H9 (cell line): ENCODE measurements at regions not wholly inside any gene's neighbourhood (a gene's known extent, or its start where the extent isn't known, plus 50 kb on each side); places are given as distances from the start of the nearest gene placed in this dataset.

Source experiments
- DNase-seq: peaks from one replicate; pipeline ENCODE4 v3.0.0-alpha.2; 2017
- H2AFZ ChIP-seq: one replicate; pipeline ENCODE4 v1.6.1; 2013; ENCODE audit warnings: mild to moderate bottlenecking, low read length, control low read depth, moderate library complexity
- H2AK5ac ChIP-seq: 2 replicates; pipeline ENCODE4 v1.6.1; 2013; ENCODE audit warnings: low read length, control low read depth, mixed read lengths; ENCODE audit not compliant: insufficient read length
- H2BK120ac ChIP-seq: one replicate; pipeline ENCODE4 v1.6.1; 2013; ENCODE audit warnings: low read depth, mild to moderate bottlenecking, low read length, control low read depth, inconsistent platforms; ENCODE audit not compliant: poor library complexity, severe bottlenecking
- H2BK12ac ChIP-seq: 2 replicates; pipeline ENCODE4 v1.6.1; 2013; ENCODE audit warnings: low read length, control low read depth, mixed read lengths, low read depth; ENCODE audit not compliant: insufficient read length
- H2BK15ac ChIP-seq: 2 replicates; pipeline ENCODE4 v1.6.1; 2013; ENCODE audit warnings: low read depth, low read length, control low read depth
- H2BK20ac ChIP-seq: one replicate; pipeline ENCODE4 v1.6.1; 2013; ENCODE audit warnings: low read depth, mild to moderate bottlenecking, low read length, control low read depth, inconsistent platforms; ENCODE audit not compliant: poor library complexity, severe bottlenecking
- H2BK5ac ChIP-seq: 2 replicates; pipeline ENCODE4 v1.6.1; 2013; ENCODE audit warnings: low read length, control low read depth, mixed read lengths; ENCODE audit not compliant: insufficient read length
- H3K14ac ChIP-seq: 2 replicates; pipeline ENCODE4 v1.6.1; 2013; ENCODE audit warnings: low read length, control low read depth; ENCODE audit not compliant: insufficient read depth
- H3K18ac ChIP-seq: 2 replicates; pipeline ENCODE4 v1.6.1; 2013; ENCODE audit warnings: low read depth, mild to moderate bottlenecking, mixed read lengths, low read length, control low read depth; ENCODE audit not compliant: insufficient read length
- H3K23ac ChIP-seq: 2 replicates; pipeline ENCODE4 v1.6.1; 2013; ENCODE audit warnings: low read length, control low read depth, mixed read lengths, low read depth; ENCODE audit not compliant: insufficient read length
- H3K23me2 ChIP-seq: 2 replicates; pipeline ENCODE4 v1.6.1; 2013; ENCODE audit warnings: low read depth, mild to moderate bottlenecking, mixed read lengths, low read length, control low read depth; ENCODE audit not compliant: insufficient read length, poor library complexity, severe bottlenecking
- H3K27ac ChIP-seq: 2 replicates; pipeline ENCODE4 v1.5.1; 2013; ENCODE audit warnings: low read length, control low read depth, mixed read lengths, low read depth; ENCODE audit not compliant: insufficient read length
- H3K27me3 ChIP-seq: 2 replicates; pipeline ENCODE4 v1.6.1; 2013; ENCODE audit warnings: low read length, control low read depth, inconsistent platforms; ENCODE audit not compliant: insufficient read depth
- H3K4ac ChIP-seq: 2 replicates; pipeline ENCODE4 v1.6.1; 2013; ENCODE audit warnings: low read depth, mild to moderate bottlenecking, control low read depth, inconsistent platforms, low read length, moderate library complexity
- H3K4me1 ChIP-seq: 2 replicates; pipeline ENCODE4 v1.6.1; 2013; ENCODE audit warnings: low read length, control low read depth, inconsistent platforms; ENCODE audit not compliant: insufficient read depth
- H3K4me2 ChIP-seq: 2 replicates; pipeline ENCODE4 v1.6.1; 2013; ENCODE audit warnings: low read length, control low read depth, mixed read lengths; ENCODE audit not compliant: insufficient read length, insufficient read depth
- H3K56ac ChIP-seq: 2 replicates; pipeline ENCODE4 v1.6.1; 2013; ENCODE audit warnings: low read depth, mild to moderate bottlenecking, mixed read lengths, low read length, control low read depth; ENCODE audit not compliant: insufficient read length
- H3K79me1 ChIP-seq: 2 replicates; pipeline ENCODE4 v1.6.1; 2013; ENCODE audit warnings: low read depth, mild to moderate bottlenecking, moderate library complexity, low read length, control low read depth, inconsistent platforms; ENCODE audit not compliant: insufficient read depth, poor library complexity, severe bottlenecking
- H3K79me2 ChIP-seq: 2 replicates; pipeline ENCODE4 v1.6.1; 2013; ENCODE audit warnings: low read length, control low read depth, inconsistent platforms; ENCODE audit not compliant: insufficient read depth
- H3K9ac ChIP-seq: 2 replicates; pipeline ENCODE4 v1.6.1; 2013; ENCODE audit warnings: low read length, control low read depth, mixed read lengths; ENCODE audit not compliant: insufficient read length; ENCODE audit errors: extremely low read depth
- H3K9me3 ChIP-seq: one replicate; pipeline ENCODE4 v1.6.1; 2013; ENCODE audit warnings: low read depth, low read length, inconsistent platforms; ENCODE audit not compliant: control insufficient read depth
- H3T11ph ChIP-seq: one replicate; pipeline ENCODE4 v1.6.1; 2013; ENCODE audit warnings: mild to moderate bottlenecking, low read length, control low read depth, inconsistent platforms
- H4K20me1 ChIP-seq: one replicate; pipeline ENCODE4 v1.6.1; 2013; ENCODE audit not compliant: control insufficient read depth, insufficient read length, insufficient read depth
- H4K5ac ChIP-seq: 2 replicates; pipeline ENCODE4 v1.6.1; 2013; ENCODE audit warnings: low read depth, mild to moderate bottlenecking, mixed read lengths, low read length, control low read depth; ENCODE audit not compliant: insufficient read length
- H4K8ac ChIP-seq: replicated peaks from 2 replicates; pipeline ENCODE4 v1.6.1; 2013; ENCODE audit warnings: low read length, control low read depth, mixed read lengths, low read depth; ENCODE audit not compliant: insufficient read length
- H4K91ac ChIP-seq: 2 replicates; pipeline ENCODE4 v1.6.1; 2013; ENCODE audit warnings: low read depth, mild to moderate bottlenecking, moderate library complexity, mixed read lengths, low read length, control low read depth; ENCODE audit not compliant: insufficient read length
- H3K27ac Mint-ChIP-seq, 3 experiments: 2 replicates in 2 of 3; 3 replicates in 1 of 3; pipeline ENCODE4 v1.8.0; 2020 to 2021; ENCODE audit warnings: mixed read lengths in 3 of 3, mild to moderate bottlenecking in 1 of 3, moderate library complexity in 1 of 3
- H3K27me3 Mint-ChIP-seq: 2 replicates; pipeline ENCODE4 v1.8.0; 2021; ENCODE audit warnings: low read depth, mild to moderate bottlenecking, moderate library complexity, mixed read lengths
- H3K36me3 Mint-ChIP-seq, 3 experiments: 2 replicates in 2 of 3; 3 replicates in 1 of 3; pipeline ENCODE4 v1.8.0; 2020 to 2021; ENCODE audit warnings: low read depth in 3 of 3, mixed read lengths in 3 of 3; ENCODE audit not compliant: insufficient read depth in 1 of 3
- H3K4me1 Mint-ChIP-seq, 2 experiments: 2 replicates each; pipeline ENCODE4 v1.8.0; 2020; ENCODE audit warnings: mixed read lengths in 2 of 2
- H3K4me3 Mint-ChIP-seq, 2 experiments: 2 replicates in 1 of 2; 3 replicates in 1 of 2; pipeline ENCODE4 v1.8.0; 2020 to 2021; ENCODE audit warnings: mild to moderate bottlenecking in 2 of 2, mixed read lengths in 2 of 2, moderate library complexity in 1 of 2
- H3K9me3 Mint-ChIP-seq, 2 experiments: 2 replicates in 1 of 2; 3 replicates in 1 of 2; pipeline ENCODE4 v1.8.0; 2020; ENCODE audit warnings: mild to moderate bottlenecking in 2 of 2, mixed read lengths in 2 of 2, moderate library complexity in 1 of 2
- whole genome bisulfite sequencing: extraction: QIAGEN DNeasy Blood & Tissue Kit; methylation state at CpG from one replicate; pipeline ENCODE4 v1.1.7; 2013; ENCODE audit warnings: missing lambda C conversion rate, low lambda C conversion rate, mixed read lengths; ENCODE audit not compliant: insufficient read length; ENCODE audit errors: extremely low coverage; 5-methylcytosine and 5-hydroxymethylcytosine counted together
- TF ChIP-seq, protein P1 (sequence below): fragments of 200-600 bp; sonication (generic); conservative IDR thresholded peaks from 3 replicates; pipeline ENCODE4 v1.8.0; 2021; ENCODE audit warnings: antibody characterized with exemption, mild to moderate bottlenecking

DNA sequence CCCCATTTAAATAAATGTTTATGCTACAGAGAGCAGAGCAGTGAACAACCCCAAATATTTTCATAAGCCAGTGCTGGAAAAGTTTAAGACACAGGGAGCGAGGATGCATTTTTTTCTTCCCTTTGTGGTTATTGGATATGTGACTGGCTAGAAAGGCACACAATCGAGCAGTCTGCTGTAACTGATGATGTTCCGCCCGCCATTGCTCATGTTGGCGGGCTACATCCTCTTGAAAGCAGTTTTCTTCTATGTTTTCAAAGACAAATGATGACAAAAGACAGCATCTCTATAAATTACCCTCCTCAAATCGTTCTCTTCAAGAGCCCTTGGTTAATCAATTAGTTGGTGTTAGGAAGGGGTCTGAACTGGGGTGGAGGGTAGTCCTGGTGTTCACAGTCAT, 269.8 kb downstream of the SKAP2 start:
- no peak overlapping the region for H3K18ac ChIP-seq
- WGBS, result no CpG with 5 or more reads among the region's 6 CpGs
- H3K79me1 ChIP-seq, result no peaks in the 10 kb centered on the region
- no peaks in the 10 kb centered on the region for H3K4me1 ChIP-seq
- H3K4me2 ChIP-seq, result no peak overlapping the region
- H2AK5ac ChIP-seq, result no peak overlapping the region
- H3K4me3 Mint-ChIP-seq, result no peak overlapping the region
- no peak overlapping the region for H3K14ac ChIP-seq
- peaks cover 6% of the 10 kb centered on the region for H3K27me3 Mint-ChIP-seq
- H3T11ph ChIP-seq, result no peak overlapping the region
- H4K8ac ChIP-seq, result no peak overlapping the region
- no peak overlapping the region for H2BK20ac ChIP-seq
- TF ChIP-seq, protein P1, sequence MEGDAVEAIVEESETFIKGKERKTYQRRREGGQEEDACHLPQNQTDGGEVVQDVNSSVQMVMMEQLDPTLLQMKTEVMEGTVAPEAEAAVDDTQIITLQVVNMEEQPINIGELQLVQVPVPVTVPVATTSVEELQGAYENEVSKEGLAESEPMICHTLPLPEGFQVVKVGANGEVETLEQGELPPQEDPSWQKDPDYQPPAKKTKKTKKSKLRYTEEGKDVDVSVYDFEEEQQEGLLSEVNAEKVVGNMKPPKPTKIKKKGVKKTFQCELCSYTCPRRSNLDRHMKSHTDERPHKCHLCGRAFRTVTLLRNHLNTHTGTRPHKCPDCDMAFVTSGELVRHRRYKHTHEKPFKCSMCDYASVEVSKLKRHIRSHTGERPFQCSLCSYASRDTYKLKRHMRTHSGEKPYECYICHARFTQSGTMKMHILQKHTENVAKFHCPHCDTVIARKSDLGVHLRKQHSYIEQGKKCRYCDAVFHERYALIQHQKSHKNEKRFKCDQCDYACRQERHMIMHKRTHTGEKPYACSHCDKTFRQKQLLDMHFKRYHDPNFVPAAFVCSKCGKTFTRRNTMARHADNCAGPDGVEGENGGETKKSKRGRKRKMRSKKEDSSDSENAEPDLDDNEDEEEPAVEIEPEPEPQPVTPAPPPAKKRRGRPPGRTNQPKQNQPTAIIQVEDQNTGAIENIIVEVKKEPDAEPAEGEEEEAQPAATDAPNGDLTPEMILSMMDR, result no peak
- no peak overlapping the region for H3K9ac ChIP-seq
- H3K36me3 Mint-ChIP-seq, result no peaks in the 10 kb centered on the region
- H3K9me3 ChIP-seq, result no peaks in the 10 kb centered on the region
- no peaks in the 10 kb centered on the region for H3K79me2 ChIP-seq
- H3K27ac Mint-ChIP-seq, result no peak overlapping the region
- H2BK120ac ChIP-seq, result no peak overlapping the region
- H3K56ac ChIP-seq, result no peak overlapping the region
- H4K5ac ChIP-seq, result no peak overlapping the region
- H3K27me3 ChIP-seq, result no peaks in the 10 kb centered on the region
- no peak overlapping the region for H3K27ac ChIP-seq
- H2BK5ac ChIP-seq, result no peak overlapping the region
- no peak overlapping the region for H2BK12ac ChIP-seq
- no peaks in the 10 kb centered on the region for H3K9me3 Mint-ChIP-seq
- H3K23me2 ChIP-seq, result no peaks in the 10 kb centered on the region
- H3K4ac ChIP-seq, result no peak overlapping the region
- H2BK15ac ChIP-seq, result no peak overlapping the region
- no peaks in the 10 kb centered on the region for H3K4me1 Mint-ChIP-seq
- DNase-seq, result no peak
- H3K23ac ChIP-seq, result no peak overlapping the region
- H2AFZ ChIP-seq, result no peak overlapping the region
- no peaks in the 10 kb centered on the region for H4K20me1 ChIP-seq
- no peak overlapping the region for H4K91ac ChIP-seq
